ENCODE measurements at regions not wholly inside any gene's neighbourhood (a gene's known extent, or its start where the extent isn't known, plus 50 kb on each side); places are given as distances from the start of the nearest gene placed in this dataset.

DNA sequence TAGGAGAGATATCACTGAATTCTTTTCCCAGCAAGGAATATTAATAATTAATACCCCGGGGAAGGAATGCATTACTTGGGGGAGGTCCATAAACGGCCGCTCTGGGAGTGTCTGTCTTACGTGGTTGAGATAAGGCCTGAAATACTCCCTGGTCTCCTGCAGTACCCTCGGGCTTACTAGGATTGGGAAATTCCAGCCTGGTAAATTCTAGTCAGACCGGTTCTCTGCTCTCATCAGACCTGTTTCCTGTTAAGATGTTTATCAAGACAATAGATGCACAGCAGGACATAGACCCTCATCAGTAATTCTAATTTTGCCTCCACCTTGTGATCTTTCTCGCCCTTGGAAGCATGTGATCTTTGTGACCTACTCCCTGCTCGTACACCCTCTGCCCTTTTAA lies 162.8 kb upstream of the KCND2 start:
- TF ChIP-seq EZH2 (IDR thresholded peaks at IDR 0.05; ENCODE audit: low read length), result no peak
- TF ChIP-seq, protein P1, sequence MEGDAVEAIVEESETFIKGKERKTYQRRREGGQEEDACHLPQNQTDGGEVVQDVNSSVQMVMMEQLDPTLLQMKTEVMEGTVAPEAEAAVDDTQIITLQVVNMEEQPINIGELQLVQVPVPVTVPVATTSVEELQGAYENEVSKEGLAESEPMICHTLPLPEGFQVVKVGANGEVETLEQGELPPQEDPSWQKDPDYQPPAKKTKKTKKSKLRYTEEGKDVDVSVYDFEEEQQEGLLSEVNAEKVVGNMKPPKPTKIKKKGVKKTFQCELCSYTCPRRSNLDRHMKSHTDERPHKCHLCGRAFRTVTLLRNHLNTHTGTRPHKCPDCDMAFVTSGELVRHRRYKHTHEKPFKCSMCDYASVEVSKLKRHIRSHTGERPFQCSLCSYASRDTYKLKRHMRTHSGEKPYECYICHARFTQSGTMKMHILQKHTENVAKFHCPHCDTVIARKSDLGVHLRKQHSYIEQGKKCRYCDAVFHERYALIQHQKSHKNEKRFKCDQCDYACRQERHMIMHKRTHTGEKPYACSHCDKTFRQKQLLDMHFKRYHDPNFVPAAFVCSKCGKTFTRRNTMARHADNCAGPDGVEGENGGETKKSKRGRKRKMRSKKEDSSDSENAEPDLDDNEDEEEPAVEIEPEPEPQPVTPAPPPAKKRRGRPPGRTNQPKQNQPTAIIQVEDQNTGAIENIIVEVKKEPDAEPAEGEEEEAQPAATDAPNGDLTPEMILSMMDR (optimal IDR thresholded peaks at IDR 0.05 in 1 of 3, IDR thresholded peaks at IDR 0.05 in 1 of 3, conservative IDR thresholded peaks at IDR 0.05 in 1 of 3; ENCODE audit: extremely low read depth in 1 of 3, insufficient read depth in 2 of 3, low read length in 3 of 3), result no peak

Measured in keratinocyte (primary cell).